ENCODE measurements at regions not wholly inside any gene's neighbourhood (a gene's known extent, or its start where the extent isn't known, plus 50 kb on each side); places are given as distances from the start of the nearest gene placed in this dataset.

GRCh38 chr3:14290631-14291385 is 111.6 kb upstream of the SLC6A6 start:
- no peak for TF ChIP-seq POLR2A (IDR thresholded peaks at IDR 0.05; ENCODE audit: low read depth, low read length)
- no peak for TF ChIP-seq POLR2AphosphoS5 (IDR thresholded peaks at IDR 0.05; ENCODE audit: low read depth, low read length)
